GM12872 (cell line): ENCODE measurements at regions not wholly inside any gene's neighbourhood (a gene's known extent, or its start where the extent isn't known, plus 50 kb on each side); places are given as distances from the start of the nearest gene placed in this dataset.

ENCODE experiments used
- TF ChIP-seq, protein P1 (sequence below): IDR thresholded peaks from 3 replicates; pipeline ENCODE4 v1.5.1; 2011; ENCODE audit warnings: low read depth, mild to moderate bottlenecking, low read length, moderate library complexity; ENCODE audit not compliant: insufficient read depth

DNA sequence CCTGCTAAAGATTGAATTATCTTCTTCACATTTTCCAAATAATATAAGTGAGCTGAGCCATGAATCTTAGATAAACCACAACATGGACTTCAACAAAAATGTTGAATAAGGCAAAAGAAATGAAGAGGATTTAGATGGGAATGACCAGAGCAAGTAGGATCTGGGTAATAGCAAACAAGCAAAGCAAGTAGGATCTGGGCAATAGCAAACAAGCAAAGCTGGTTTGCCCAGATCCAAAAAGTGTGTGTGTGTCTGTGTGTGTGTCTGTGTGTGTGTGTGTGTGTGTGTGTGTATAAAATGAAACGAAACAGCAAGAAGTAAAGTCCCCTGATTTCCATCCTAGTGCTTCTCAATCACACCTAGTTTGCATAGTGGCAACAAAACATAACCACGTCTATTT is 549.1 kb downstream of the RERGL start:
- TF ChIP-seq, protein P1, sequence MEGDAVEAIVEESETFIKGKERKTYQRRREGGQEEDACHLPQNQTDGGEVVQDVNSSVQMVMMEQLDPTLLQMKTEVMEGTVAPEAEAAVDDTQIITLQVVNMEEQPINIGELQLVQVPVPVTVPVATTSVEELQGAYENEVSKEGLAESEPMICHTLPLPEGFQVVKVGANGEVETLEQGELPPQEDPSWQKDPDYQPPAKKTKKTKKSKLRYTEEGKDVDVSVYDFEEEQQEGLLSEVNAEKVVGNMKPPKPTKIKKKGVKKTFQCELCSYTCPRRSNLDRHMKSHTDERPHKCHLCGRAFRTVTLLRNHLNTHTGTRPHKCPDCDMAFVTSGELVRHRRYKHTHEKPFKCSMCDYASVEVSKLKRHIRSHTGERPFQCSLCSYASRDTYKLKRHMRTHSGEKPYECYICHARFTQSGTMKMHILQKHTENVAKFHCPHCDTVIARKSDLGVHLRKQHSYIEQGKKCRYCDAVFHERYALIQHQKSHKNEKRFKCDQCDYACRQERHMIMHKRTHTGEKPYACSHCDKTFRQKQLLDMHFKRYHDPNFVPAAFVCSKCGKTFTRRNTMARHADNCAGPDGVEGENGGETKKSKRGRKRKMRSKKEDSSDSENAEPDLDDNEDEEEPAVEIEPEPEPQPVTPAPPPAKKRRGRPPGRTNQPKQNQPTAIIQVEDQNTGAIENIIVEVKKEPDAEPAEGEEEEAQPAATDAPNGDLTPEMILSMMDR = no peak

DNA sequence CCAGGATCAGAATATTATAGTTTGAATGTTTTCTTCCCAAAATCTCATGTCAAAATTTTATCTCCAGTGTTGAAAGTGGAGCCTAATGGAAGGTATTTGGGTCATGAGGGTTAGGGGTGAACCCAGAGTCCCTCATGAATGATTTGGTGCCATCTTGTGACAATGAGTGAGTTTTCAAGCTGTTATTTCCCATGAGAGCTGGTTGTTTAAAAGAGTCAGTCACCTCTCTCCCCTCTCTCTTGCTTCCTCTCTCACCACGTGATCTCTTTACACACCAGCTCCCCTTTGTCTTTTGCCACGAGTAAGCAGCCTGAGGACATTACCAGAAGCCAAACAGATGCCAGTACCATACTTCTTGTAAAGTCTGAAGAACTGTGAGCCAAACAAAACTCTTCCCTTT is 561.6 kb downstream of the RERGL start:
- TF ChIP-seq, protein P1 = no peak

DNA sequence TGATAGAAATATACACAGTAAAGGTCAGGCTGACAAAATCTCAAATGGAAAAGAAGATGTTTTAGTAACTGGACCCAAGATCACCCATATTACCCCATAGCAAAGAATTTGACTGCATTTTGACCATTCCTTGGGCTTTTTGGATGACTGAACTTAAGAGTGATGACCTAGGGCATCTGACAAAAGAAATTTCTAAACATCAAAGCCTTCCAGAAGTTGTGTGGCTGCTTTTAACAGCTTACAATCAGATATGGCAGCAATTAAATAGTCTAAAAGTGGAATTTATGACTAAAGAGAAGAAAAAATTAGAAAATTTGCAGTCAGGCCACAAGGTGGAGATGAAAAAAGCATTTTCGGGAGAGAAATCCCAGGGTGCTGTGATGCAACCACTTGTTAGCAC is 563.0 kb downstream of the RERGL start:
- TF ChIP-seq, protein P1 = no peak

DNA sequence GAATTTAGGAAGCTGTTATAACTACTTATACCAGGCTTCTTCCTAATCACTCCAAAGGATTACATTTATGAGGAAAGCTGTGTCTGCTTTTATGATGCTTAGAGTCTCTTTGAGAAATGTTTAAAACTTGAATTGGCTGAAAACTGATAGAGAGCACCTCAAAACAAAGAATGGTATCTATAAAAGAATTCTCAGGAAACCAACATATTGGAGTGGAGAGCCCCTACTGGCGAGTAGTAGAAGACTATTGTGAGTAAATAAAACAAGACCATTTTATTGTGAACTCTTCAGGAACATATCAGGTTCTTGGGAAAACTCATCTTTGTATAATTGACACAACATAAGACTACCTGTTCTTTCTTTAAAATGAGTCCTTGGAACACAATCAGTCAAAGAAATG is 578.6 kb downstream of the RERGL start:
- TF ChIP-seq, protein P1 = peak; percentile 23; the same call in 1 of the 3 replicates

DNA sequence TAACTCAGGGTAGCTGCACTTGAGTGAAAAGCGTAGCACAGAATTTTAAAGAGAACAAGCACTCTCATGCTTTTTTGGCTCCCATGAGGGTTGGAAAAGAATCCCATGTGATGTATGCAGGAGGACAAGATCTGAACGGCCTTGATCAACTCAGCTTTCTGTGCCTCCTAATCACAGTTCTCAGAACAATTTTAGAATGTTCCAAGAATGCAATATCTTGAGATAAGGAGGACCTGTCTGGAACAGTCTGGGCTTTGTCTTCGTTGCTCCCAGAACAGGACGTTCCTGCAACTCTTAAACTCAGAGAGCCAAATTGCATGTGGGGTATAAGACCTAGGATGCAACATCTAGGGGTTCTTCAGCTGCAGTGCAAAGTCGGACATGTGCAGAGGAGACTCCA is 582.7 kb downstream of the RERGL start:
- TF ChIP-seq, protein P1 = no peak

DNA sequence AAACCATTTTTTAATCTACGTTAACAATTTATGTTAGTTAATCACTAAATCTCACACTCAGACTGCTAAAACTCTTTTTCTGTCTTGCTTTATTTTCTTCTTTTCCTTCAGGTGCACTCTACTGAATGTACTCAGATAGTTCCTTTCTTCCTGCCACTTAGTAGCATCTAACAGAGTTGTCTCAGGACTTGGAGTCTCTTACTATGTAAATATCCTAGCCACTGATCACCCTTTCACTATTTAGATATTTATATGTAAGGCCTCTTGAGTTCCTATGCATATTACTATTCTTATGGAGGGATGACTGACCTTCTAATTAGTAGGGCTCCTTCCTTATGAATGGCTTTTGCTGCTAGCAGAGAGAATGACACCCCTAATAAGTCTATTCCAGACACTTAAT is 586.3 kb downstream of the RERGL start:
- TF ChIP-seq, protein P1 = no peak

DNA sequence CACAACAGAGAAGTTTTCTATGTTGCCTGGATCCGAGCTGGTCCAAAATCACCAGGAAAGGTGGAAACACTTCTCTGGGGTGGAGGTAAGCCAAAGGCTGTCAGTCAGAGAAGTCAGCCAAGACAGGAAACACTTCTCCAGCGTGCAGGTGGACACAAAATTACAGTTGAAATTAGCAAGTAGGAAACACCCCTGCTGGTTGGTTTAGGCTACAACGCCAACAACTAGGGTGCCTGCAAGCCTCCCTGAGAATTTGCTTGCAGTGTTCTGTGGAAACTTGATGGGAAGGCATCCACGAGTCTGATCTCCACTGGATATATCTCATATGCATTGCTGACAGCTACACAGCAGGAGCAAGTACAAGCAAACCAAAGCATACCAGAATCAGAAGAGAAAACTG is 600.5 kb downstream of the RERGL start:
- TF ChIP-seq, protein P1 = peak; percentile 32; the same call in 1 of the 3 replicates
